Fibroblast of villous mesenchyme (primary cell): ENCODE measurements at regions not wholly inside any gene's neighbourhood (a gene's known extent, or its start where the extent isn't known, plus 50 kb on each side); places are given as distances from the start of the nearest gene placed in this dataset.

Experiments
- DNase-seq: peaks from one replicate; pipeline ENCODE4 v3.0.0-alpha.2; 2010; ENCODE audit warnings: low read depth
- H3K4me3 ChIP-seq: 2 replicates; pipeline ENCODE4 v1.5.1; 2011; ENCODE audit warnings: low read depth, mild to moderate bottlenecking, low read length
- TF ChIP-seq, protein P1 (sequence below): IDR thresholded peaks from 2 replicates; pipeline ENCODE4 v1.5.1; 2012; ENCODE audit warnings: low read depth, mild to moderate bottlenecking, low read length; ENCODE audit not compliant: insufficient read depth

DNA sequence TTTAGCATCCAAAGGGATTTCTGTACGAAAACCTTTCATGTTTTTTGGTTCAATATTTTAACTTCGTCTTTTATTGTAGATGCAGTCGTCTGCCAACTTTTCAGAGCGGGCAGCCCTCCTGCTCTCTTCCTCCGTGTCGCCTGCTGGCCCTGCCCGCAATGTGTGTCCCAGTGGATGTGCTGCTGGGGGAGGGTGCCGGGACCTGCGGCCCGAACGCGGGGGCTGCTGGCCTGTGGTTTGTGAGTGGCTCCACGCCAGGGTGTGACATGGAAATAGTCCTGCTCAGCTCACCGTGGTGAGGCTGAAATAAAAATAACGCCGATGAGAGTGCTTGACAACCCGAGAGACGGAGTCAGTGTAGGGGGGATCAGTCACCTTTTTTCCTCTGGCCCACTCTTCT is 59.7 kb upstream of the GRPEL1 start:
- no peak for DNase-seq
- no peak overlapping the region for H3K4me3 ChIP-seq
- TF ChIP-seq, protein P1, sequence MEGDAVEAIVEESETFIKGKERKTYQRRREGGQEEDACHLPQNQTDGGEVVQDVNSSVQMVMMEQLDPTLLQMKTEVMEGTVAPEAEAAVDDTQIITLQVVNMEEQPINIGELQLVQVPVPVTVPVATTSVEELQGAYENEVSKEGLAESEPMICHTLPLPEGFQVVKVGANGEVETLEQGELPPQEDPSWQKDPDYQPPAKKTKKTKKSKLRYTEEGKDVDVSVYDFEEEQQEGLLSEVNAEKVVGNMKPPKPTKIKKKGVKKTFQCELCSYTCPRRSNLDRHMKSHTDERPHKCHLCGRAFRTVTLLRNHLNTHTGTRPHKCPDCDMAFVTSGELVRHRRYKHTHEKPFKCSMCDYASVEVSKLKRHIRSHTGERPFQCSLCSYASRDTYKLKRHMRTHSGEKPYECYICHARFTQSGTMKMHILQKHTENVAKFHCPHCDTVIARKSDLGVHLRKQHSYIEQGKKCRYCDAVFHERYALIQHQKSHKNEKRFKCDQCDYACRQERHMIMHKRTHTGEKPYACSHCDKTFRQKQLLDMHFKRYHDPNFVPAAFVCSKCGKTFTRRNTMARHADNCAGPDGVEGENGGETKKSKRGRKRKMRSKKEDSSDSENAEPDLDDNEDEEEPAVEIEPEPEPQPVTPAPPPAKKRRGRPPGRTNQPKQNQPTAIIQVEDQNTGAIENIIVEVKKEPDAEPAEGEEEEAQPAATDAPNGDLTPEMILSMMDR, result no peak

DNA sequence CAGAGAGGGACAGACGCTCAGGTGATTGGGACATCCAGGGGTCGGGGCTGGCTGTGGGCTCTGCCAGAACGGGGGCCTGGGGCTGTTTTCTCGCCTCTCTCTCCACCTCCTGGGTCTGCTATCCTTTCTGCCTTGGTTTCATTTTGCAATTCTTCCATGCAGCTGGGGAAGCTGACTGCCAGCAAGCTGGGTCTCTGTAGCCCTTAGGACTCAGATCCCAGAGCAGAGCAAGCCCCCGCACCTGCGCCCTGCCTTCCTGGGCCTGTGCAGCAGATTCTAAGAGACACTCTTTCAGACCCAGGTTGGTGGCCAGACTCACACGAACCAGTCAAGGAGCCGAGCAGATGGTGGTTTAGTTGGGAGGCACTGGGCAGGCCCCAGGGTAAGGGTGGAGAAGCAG is 59.1 kb upstream of the GRPEL1 start:
- DNase-seq, result no peak
- no peak overlapping the region for H3K4me3 ChIP-seq
- TF ChIP-seq, protein P1, result no peak

DNA sequence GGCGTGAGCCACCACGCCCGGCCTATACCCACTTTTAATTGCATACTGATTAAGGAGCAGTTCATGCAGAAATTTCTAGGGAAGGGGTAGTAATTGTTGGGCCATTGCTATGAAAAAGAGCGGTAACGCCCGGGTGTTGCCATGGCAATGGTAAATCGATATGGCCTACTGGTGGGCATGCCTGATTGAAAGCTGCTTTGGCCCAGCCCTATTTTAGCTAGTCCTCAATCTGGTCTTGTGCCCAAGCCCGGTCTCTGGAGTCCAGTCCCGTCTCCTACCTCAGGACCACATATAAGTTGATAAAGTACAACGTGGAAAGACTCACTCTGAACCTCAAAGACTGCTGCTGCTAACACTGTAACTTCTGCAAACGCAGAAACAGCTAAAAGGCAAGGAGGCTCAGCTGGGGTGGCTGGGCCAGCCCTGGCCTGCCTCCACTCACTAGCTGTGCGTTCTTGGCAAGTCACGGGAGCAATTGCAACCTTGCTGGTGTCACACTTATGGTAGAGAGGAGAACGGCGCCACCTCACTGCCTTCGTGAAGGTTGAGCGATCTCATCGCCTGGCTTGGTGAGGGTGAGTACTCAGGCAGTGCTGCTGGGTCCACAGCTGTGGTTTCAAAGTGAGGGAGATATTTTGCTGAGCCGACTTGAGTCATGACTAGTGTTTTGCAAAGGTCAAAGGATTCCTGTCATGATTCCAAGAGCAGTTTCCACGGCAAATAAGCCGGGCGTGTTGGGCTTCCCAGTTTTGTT is 57.0 kb upstream of the GRPEL1 start:
- TF ChIP-seq, protein P1, result no peak
- no peak overlapping the region for H3K4me3 ChIP-seq

DNA sequence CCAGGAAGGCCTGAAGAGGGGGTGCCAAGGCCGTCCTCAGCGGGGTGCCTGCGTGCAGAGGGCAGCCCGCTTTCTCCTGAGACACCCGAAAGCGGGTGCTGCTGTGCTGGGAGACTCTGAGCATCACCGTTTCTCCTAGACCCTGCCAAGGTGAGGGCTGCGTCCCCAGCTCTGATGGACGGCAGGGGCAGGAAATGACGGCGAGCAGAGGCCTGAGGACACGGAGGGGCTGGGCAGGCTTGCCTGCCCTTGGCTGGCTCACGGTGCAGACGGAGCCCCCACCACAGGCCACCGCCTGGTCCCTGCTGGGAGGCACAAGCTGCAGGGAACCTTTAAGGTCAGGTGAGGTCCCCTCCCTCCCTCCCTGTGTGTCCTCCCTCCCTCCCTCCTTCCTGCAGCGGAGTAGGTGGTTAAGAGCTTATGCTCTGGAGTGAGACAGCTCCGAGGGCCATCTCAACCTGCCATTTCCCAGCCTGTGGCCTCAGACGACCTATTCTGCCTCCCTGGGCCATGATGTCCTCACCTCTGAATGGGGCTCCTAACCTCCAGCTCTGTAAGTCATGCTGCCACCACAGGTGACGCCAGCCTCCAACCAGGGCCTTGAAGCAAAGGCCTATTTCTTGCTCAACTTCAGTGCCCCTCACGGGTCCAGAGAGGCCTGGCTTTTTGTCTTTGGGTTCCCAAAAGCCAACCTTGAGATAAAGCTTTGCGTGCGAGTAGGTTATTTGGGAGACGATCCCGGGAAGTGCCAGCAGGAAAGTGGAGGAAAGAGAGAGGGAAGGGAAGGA is 54.2 kb upstream of the GRPEL1 start:
- TF ChIP-seq, protein P1, result no peak
- H3K4me3 ChIP-seq, result no peak overlapping the region
- DNase-seq, result no peak

More for the DNA sequence above, 57.0 kb upstream of the GRPEL1 start:
- peak; percentile 86 for DNase-seq

DNA sequence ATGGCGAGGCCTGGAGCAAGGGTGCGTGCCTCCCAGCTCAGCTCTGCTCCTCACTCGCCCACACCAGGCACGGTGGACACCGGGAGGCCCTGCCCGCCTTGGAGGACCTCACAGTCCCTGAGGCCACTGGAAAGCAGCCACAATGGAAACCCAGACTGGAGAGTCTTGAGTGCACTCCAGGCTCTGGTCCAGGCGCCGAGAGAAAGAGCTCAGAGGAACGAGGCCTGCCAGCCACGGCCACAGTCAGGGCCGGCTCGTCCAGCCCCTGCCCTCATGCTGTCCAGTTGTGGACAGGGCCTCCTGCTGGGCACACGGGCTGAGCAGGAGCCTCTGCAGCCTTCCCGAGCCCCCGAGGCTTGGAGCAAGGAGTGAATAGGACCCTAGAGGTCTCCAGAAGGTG is 53.3 kb upstream of the GRPEL1 start:
- no peak overlapping the region for H3K4me3 ChIP-seq
- TF ChIP-seq, protein P1, result no peak
- no peak for DNase-seq

DNA sequence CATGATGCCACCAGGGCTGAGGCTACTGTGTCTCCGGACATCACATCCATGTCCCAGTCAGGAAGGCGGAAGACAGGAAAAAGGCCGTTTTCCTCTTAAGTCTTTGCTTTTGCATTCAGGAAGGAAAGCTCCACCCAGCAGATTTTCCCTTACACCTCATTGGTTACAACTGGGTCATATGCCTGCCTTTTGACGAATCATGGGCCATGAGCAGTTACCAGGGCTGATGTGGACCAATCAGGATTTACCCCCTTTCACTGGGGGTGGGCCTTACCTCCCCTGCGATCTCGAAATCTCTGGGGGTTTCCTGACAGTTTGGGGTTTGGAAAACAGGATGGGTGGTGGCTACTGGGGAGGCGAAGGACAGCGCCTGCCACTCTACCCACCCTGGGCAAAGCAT is 52.5 kb upstream of the GRPEL1 start:
- no peak overlapping the region for H3K4me3 ChIP-seq
- TF ChIP-seq, protein P1, result no peak
- no peak for DNase-seq
